ENCODE measurements at regions not wholly inside any gene's neighbourhood (a gene's known extent, or its start where the extent isn't known, plus 50 kb on each side); places are given as distances from the start of the nearest gene placed in this dataset.
A peak's percentile ranks its signal among the peaks of the same experiment; 100 is the strongest.
"Not testable (repeated sequence)": the region's sequence is repeated elsewhere in the genome, so short reads cannot be mapped to it uniquely, and the experiment has no call there.

DNA sequence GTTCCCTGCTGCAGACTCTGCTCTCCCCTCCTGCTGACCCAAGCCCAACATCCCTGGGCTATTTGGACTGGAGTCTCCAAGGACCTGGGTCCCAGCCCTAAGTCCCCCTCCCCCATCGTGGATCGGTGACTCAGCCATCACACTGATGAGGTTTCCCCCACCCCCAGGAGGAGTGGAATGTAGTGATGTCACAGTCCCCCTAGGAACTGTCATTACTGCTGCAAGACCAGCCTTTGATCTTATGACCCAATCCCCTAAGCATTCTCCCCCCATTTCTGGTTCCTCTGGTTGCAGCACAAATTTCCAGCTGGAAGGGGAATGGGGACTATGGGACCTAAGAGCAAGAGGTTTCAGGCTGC lies 63.4 kb upstream of the CSPG4 start (continued):
- TF ChIP-seq, protein P1, sequence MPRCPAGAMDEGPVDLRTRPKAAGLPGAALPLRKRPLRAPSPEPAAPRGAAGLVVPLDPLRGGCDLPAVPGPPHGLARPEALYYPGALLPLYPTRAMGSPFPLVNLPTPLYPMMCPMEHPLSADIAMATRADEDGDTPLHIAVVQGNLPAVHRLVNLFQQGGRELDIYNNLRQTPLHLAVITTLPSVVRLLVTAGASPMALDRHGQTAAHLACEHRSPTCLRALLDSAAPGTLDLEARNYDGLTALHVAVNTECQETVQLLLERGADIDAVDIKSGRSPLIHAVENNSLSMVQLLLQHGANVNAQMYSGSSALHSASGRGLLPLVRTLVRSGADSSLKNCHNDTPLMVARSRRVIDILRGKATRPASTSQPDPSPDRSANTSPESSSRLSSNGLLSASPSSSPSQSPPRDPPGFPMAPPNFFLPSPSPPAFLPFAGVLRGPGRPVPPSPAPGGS (IDR thresholded peaks at IDR 0.05) = no peak
- TF ChIP-seq FOSL2 (IDR thresholded peaks at IDR 0.05) (peak; percentile 60), FOSL2 (CRISPR knock-in tag; IDR thresholded peaks at IDR 0.05) (no peak), POLR2AphosphoS2 (conservative IDR thresholded peaks at IDR 0.05; ENCODE audit: low read length) (no peak), CEBPB (IDR thresholded peaks at IDR 0.05) (peak; percentile 38; a peak in 1 of 4 replicates), RNF2 (IDR thresholded peaks at IDR 0.05; ENCODE audit: borderline replicate concordance, low read depth) (no peak), ZFP36 (IDR thresholded peaks at IDR 0.05; ENCODE audit: borderline replicate concordance, partially characterized antibody) (no peak), EP300 (IDR thresholded peaks at IDR 0.05) (peak; percentile 20 to 67; a peak in 2 of 5 replicates), CBX2 (IDR thresholded peaks at IDR 0.05; ENCODE audit: borderline replicate concordance, low read depth) (no peak), KDM5A (IDR thresholded peaks at IDR 0.05) (no peak)

DNA sequence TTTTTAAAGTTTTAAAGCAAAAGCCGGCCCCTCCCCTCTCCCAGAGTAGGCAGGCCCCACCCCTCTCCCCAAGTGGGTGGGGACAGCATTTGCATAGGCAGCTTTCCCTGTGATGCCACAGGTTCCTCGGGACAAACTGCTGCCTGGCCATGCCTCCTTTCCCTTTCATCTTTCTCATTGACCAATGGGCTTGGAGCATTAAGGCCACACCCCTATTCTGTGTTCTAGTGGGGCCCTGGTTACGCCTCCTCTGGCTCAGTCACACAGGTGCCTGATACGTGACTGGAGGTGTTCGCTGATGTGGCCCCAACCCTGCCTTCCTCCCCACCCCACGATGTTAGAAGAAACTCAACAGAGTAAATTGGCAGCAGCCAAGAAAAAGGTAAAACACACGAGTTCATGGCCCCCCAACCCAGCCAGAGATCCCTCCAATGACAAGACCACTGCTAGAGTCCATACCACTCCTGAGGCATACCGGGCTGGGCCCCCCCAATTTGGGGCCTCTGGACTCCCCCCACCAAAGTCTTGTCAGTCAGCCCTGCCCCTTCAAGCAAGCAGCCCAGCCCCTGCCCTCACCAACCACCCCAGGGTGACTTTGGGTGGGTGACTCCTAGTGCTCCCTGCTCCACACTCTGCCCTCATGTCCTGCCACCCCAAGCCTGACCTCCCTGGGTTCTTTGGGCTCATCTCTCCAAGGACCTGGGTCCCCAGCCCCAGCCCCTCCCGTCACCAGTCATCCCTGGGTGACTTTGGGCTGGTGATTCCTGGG lies 62.8 kb upstream of the CSPG4 start:
- ATAC-seq (0 out of 6 replicates have a peak, but pooled peaks have one; percentile 26 to 34), DNase-seq (ENCODE audit: low read depth in 1 of 2, low spot score in 1 of 2) (peak in 1 of 2 experiments; percentile 42), FAIRE-seq (no peak)
- Histone ChIP-seq H3K4me3 (no peak overlapping the region), H3K4me1 (peaks cover 45% of the 10 kb centered on the region), H3K27ac (peak overlapping the region; percentile 69 to 87), H3K9me3 (no peaks in the 10 kb centered on the region), H3K4me2 (peak overlapping the region; percentile 55)
- ChIA-PET CTCF (interaction anchor here (0.9 to 3.1 kb wide), 5 partner anchors 15 to 47 kb away, joined by 3 to 26 read pairs (median 5); no protein-coding TSS in a partner anchor), POLR2A (interaction anchor here (2.3 kb wide), 1 partner anchor 37 kb away, joined by 6 read pairs; no protein-coding TSS in a partner anchor)
- WGBS (ENCODE audit: missing lambda C conversion rate) = 85% methylated on average over 9 of the region's 9 CpGs
- no peak for TF ChIP-seq MYC (IDR thresholded peaks at IDR 0.05; ENCODE audit: borderline replicate concordance, low read length)
- TF ChIP-seq HDAC2 (IDR thresholded peaks at IDR 0.05) = no peak
- no peak for TF ChIP-seq GATA3 (IDR thresholded peaks at IDR 0.05; ENCODE audit: borderline replicate concordance)
- TF ChIP-seq SREBF2 (IDR thresholded peaks at IDR 0.05) = no peak
- TF ChIP-seq, protein P2, sequence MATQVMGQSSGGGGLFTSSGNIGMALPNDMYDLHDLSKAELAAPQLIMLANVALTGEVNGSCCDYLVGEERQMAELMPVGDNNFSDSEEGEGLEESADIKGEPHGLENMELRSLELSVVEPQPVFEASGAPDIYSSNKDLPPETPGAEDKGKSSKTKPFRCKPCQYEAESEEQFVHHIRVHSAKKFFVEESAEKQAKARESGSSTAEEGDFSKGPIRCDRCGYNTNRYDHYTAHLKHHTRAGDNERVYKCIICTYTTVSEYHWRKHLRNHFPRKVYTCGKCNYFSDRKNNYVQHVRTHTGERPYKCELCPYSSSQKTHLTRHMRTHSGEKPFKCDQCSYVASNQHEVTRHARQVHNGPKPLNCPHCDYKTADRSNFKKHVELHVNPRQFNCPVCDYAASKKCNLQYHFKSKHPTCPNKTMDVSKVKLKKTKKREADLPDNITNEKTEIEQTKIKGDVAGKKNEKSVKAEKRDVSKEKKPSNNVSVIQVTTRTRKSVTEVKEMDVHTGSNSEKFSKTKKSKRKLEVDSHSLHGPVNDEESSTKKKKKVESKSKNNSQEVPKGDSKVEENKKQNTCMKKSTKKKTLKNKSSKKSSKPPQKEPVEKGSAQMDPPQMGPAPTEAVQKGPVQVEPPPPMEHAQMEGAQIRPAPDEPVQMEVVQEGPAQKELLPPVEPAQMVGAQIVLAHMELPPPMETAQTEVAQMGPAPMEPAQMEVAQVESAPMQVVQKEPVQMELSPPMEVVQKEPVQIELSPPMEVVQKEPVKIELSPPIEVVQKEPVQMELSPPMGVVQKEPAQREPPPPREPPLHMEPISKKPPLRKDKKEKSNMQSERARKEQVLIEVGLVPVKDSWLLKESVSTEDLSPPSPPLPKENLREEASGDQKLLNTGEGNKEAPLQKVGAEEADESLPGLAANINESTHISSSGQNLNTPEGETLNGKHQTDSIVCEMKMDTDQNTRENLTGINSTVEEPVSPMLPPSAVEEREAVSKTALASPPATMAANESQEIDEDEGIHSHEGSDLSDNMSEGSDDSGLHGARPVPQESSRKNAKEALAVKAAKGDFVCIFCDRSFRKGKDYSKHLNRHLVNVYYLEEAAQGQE (IDR thresholded peaks at IDR 0.05) = no peak
- no peak for TF ChIP-seq HOXB5 (CRISPR knock-in tag; IDR thresholded peaks at IDR 0.05)
- no peak for TF ChIP-seq ZNF302 (CRISPR knock-in tag; IDR thresholded peaks at IDR 0.05)
- TF ChIP-seq, protein P3, sequence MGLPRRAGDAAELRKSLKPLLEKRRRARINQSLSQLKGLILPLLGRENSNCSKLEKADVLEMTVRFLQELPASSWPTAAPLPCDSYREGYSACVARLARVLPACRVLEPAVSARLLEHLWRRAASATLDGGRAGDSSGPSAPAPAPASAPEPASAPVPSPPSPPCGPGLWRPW (IDR thresholded peaks at IDR 0.05) = no peak

DNA sequence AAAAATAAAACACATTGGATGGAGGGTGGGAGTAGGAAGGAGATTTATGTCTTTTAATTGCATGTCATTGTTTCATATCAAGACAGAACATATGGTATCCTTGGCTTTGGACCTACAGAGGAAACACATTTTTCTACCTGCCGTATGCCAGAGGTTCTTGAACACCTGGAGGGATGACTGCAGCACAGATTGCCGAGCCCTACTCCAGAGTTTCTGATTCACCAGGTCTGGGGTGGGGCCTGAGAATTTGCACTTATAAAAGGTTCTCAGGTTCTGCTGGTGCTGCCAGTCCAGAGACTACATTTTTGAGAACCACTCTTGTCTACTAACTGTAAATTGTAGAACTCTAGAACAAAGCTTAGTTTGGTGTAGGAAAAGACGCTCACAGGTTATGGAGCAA lies 61.3 kb upstream of the CSPG4 start:
- H3K4me3 ChIP-seq; H3K27ac ChIP-seq; CTCF ChIA-PET; H3K4me2 ChIP-seq; ATAC-seq; DNase-seq (ENCODE audit: low read depth in 1 of 2, low spot score in 1 of 2); POLR2A ChIA-PET; H3K9me3 ChIP-seq; FAIRE-seq: not testable (repeated sequence)
- 89% methylated on average over 3 of the region's 3 CpGs for WGBS (ENCODE audit: missing lambda C conversion rate)
- H3K4me1 ChIP-seq = peaks cover 47% of the 10 kb centered on the region

DNA sequence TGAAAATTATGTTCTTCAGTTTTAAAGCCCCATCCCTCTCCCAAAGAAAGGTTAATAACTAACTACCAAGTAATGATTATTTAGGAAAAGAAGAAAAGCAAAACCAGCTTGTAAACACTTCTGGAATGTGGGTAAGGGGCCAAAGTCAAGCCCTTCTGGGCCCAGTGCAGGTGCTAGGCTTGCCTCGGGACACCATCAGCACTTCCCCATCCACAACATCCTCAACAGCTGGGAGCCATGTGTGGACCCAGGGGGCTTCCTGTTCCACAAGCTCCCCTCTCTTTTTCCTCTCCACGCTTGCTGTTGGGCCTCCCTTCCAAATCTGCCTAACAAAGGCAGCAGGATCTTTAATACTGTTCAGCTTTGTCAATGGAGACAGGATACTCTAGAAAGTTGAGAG lies 58.4 kb upstream of the CSPG4 start:
- POLR2A ChIA-PET; H3K9me3 ChIP-seq; DNase-seq (ENCODE audit: low read depth in 1 of 2, low spot score in 1 of 2); H3K4me3 ChIP-seq; FAIRE-seq; ATAC-seq: not testable (repeated sequence)
- CTCF ChIA-PET = interaction anchor here (0.6 to 4.9 kb wide), 3 partner anchors 32 to 38 kb away, joined by 3 to 23 read pairs (median 3); no protein-coding TSS in a partner anchor
- H3K4me1 ChIP-seq = peaks cover 25% of the 10 kb centered on the region
- peak overlapping the region in 1 of 2 experiments; percentile 30; a peak in 3 of 6 replicates for H3K27ac ChIP-seq
- WGBS (ENCODE audit: missing lambda C conversion rate) = 51% methylated on average over 2 of the region's 2 CpGs
- H3K4me2 ChIP-seq = peak overlapping the region; percentile 28; the same call in 2 of the 3 replicates
